ENCODE measurements at regions not wholly inside any gene's neighbourhood (a gene's known extent, or its start where the extent isn't known, plus 50 kb on each side); places are given as distances from the start of the nearest gene placed in this dataset.

DNA sequence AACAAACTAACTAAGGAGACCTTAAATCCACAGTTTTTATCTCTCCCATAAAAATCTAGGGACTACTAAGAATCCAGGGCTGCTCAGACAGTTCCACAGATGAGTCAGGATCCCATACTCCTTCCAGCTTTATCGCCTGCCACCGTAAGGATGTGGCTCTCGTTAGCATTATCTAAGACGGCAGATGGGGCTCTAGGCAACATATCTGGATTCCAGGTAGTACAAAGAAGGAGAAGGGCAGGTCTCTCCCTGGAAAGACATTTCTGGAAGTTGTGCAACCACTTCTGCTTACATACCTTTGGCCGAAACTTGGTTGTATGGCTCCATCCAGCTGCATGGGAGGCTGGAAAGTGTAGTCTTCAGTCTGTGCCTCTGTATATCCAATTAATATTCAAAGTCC lies 149.4 kb downstream of the SP3 start:
- Histone ChIP-seq H2AFZ (ENCODE audit: low read length, unreplicated experiment) (no peak overlapping the region), H3K4me3 (ENCODE audit: low read depth, low read length) (no peak overlapping the region), H3K79me2 (ENCODE audit: control insufficient read depth, insufficient read depth, low read length, unreplicated experiment) (no peaks in the 10 kb centered on the region), H3K4me1 (ENCODE audit: control insufficient read depth, insufficient read depth, low read length, unreplicated experiment) (no peaks in the 10 kb centered on the region), H3K27me3 (ENCODE audit: insufficient read depth, low read length) (peaks cover 72% of the 10 kb centered on the region), H3K36me3 (ENCODE audit: insufficient read depth, low read length) (no peaks in the 10 kb centered on the region), H3K27ac (ENCODE audit: low read depth, low read length) (no peak overlapping the region)

DNA sequence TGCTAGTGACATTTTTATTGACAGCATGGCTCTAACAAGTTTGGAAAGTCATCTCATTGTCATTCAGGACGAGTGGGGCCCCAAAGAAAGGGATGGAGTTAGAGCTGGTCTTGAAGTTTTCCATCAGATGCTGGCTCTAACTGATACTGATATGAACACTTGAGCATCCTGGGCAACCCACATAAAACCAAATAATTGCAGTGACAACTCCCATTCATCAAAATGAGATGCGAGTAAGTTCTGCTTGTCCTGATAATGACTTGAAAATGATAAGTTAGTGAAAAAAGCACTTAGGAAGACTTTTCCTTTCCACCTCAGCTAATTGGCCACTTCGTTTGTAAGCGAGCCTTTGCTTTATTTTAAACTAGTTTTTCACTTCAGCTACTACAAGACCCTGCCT lies 147.6 kb downstream of the SP3 start:
- H3K79me2 ChIP-seq (ENCODE audit: control insufficient read depth, insufficient read depth, low read length, unreplicated experiment): no peaks in the 10 kb centered on the region
- H2AFZ ChIP-seq (ENCODE audit: low read length, unreplicated experiment): no peak overlapping the region
- no peak overlapping the region for H3K27ac ChIP-seq (ENCODE audit: low read depth, low read length)
- H3K27me3 ChIP-seq (ENCODE audit: insufficient read depth, low read length): peaks cover 85% of the 10 kb centered on the region
- no peaks in the 10 kb centered on the region for H3K4me1 ChIP-seq (ENCODE audit: control insufficient read depth, insufficient read depth, low read length, unreplicated experiment)
- no peaks in the 10 kb centered on the region for H3K36me3 ChIP-seq (ENCODE audit: insufficient read depth, low read length)
- no peak overlapping the region for H3K4me3 ChIP-seq (ENCODE audit: low read depth, low read length)

DNA sequence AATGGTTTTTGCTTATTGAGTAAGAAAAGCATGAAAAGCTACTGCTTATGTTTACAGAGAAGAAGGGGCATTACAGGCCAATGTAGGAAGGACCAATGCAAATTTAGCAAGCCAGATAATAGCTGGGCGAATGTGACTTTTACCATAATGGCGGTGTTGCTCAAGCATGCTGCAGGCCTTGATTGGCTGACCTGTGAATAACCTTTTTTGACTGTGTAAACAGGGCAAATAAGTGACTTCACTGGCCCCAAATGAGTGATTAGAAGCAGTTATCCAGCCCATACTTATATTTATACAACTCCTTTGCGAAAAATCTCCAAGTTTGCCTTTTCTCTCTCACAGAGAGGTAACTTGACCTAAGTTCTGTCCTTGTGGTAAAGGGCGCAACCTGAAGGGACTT lies 146.9 kb downstream of the SP3 start:
- Histone ChIP-seq H3K27ac (ENCODE audit: low read depth, low read length) (no peak overlapping the region), H3K36me3 (ENCODE audit: insufficient read depth, low read length) (no peaks in the 10 kb centered on the region), H3K4me1 (ENCODE audit: control insufficient read depth, insufficient read depth, low read length, unreplicated experiment) (no peaks in the 10 kb centered on the region), H3K27me3 (ENCODE audit: insufficient read depth, low read length) (peaks cover 84% of the 10 kb centered on the region), H3K79me2 (ENCODE audit: control insufficient read depth, insufficient read depth, low read length, unreplicated experiment) (no peaks in the 10 kb centered on the region), H2AFZ (ENCODE audit: low read length, unreplicated experiment) (no peak overlapping the region), H3K4me3 (ENCODE audit: low read depth, low read length) (no peak overlapping the region)

DNA sequence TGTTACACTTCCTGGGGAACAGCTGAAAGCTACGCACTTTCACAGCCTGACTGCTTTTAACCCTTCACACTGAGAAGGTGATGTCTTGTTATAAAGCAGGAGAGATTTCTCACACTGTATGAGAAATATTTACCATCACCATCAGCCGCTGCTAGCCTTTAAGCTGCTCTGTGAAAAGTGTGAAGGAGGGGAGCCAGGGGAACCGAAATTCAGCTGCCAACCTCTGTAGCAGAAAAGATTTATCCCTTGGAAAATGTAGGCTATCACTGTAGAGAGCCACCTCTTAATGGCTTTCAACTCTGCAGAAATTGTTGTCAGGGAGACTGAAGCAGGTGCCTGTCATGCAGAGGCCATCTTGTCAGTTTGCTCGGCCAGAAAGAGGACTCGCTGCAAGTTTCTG lies 145.3 kb downstream of the SP3 start:
- Histone ChIP-seq H3K27me3 (ENCODE audit: insufficient read depth, low read length) (peaks cover 85% of the 10 kb centered on the region), H2AFZ (ENCODE audit: low read length, unreplicated experiment) (no peak overlapping the region), H3K79me2 (ENCODE audit: control insufficient read depth, insufficient read depth, low read length, unreplicated experiment) (no peaks in the 10 kb centered on the region), H3K4me1 (ENCODE audit: control insufficient read depth, insufficient read depth, low read length, unreplicated experiment) (no peaks in the 10 kb centered on the region), H3K36me3 (ENCODE audit: insufficient read depth, low read length) (no peaks in the 10 kb centered on the region), H3K27ac (ENCODE audit: low read depth, low read length) (no peak overlapping the region), H3K4me3 (ENCODE audit: low read depth, low read length) (no peak overlapping the region)

- no peak overlapping the region for H2AFZ ChIP-seq (ENCODE audit: low read length, unreplicated experiment)
- H3K4me1 ChIP-seq (ENCODE audit: control insufficient read depth, insufficient read depth, low read length, unreplicated experiment): no peaks in the 10 kb centered on the region
- no peak overlapping the region for H3K27ac ChIP-seq (ENCODE audit: low read depth, low read length)
- H3K27me3 ChIP-seq (ENCODE audit: insufficient read depth, low read length): peaks cover 72% of the 10 kb centered on the region
- H3K79me2 ChIP-seq (ENCODE audit: control insufficient read depth, insufficient read depth, low read length, unreplicated experiment): no peaks in the 10 kb centered on the region
- no peaks in the 10 kb centered on the region for H3K36me3 ChIP-seq (ENCODE audit: insufficient read depth, low read length)
- H3K4me3 ChIP-seq (ENCODE audit: low read depth, low read length): no peak overlapping the region
Measured at GRCh38 chr2:173821451-173821850, 143.7 kb downstream of the SP3 start.

DNA sequence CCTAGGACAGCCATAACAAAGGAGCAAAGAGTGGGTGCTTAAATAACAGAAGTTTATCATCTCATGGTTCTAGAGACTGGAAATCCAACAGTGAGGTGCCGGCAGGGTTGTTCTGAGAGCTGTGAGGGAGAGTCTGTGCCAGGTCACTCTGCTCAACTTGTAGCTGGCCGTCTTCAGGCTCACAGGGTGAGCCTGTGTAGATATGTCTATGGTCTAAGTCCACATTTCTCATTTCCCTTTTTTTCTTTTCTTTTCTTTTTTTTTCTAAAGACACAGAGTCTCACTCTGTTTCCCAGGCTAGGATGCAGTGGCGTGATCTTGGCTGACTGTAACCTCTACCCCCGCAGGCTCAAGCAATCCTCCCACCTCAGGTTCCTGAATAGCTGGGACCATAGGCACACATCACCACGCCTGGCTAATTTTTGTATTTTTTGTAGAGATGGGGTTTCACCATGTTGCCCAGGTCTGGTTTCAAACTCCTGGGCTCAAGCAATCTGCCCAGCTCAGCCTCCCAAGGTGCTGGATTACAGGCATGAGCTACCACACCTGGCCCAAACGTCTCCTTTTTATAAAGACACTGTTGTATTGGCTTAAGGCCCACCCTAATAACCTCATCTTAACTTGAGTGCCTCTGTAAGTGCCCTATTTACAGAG lies 142.2 kb downstream of the SP3 start:
- H3K27me3 ChIP-seq (ENCODE audit: insufficient read depth, low read length): peaks cover 58% of the 10 kb centered on the region

DNA sequence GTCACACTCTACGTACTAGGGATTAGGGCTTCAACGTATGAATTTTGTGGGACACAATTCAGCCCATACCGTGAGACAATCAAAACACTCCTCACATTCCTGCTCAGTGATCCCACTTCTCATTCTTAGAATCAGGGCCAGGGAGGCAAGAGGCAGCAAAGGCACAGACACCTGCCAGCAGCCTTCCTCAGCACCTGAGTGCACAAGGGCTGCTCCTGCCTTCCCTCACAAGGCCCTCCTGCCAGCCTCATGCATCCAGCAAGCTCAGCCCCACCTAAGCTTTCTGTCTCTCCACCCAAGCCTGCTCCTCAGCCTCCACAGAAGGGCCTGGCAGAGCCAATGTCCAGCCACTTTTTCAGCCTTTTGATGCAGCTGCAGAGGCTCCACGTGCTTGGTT lies 141.6 kb downstream of the SP3 start:
- Histone ChIP-seq H3K27me3 (ENCODE audit: insufficient read depth, low read length) (peaks cover 57% of the 10 kb centered on the region), H2AFZ (ENCODE audit: low read length, unreplicated experiment) (no peak overlapping the region), H3K4me3 (ENCODE audit: low read depth, low read length) (no peak overlapping the region), H3K79me2 (ENCODE audit: control insufficient read depth, insufficient read depth, low read length, unreplicated experiment) (no peaks in the 10 kb centered on the region), H3K36me3 (ENCODE audit: insufficient read depth, low read length) (no peaks in the 10 kb centered on the region), H3K4me1 (ENCODE audit: control insufficient read depth, insufficient read depth, low read length, unreplicated experiment) (peaks cover under 1% of the 10 kb centered on the region), H3K27ac (ENCODE audit: low read depth, low read length) (no peak overlapping the region)

More for the DNA sequence above, 142.2 kb downstream of the SP3 start:
- Histone ChIP-seq H2AFZ (ENCODE audit: low read length, unreplicated experiment) (no peak overlapping the region), H3K36me3 (ENCODE audit: insufficient read depth, low read length) (no peaks in the 10 kb centered on the region), H3K4me1 (ENCODE audit: control insufficient read depth, insufficient read depth, low read length, unreplicated experiment) (no peaks in the 10 kb centered on the region), H3K27ac (ENCODE audit: low read depth, low read length) (no peak overlapping the region), H3K4me3 (ENCODE audit: low read depth, low read length) (no peak overlapping the region), H3K79me2 (ENCODE audit: control insufficient read depth, insufficient read depth, low read length, unreplicated experiment) (no peaks in the 10 kb centered on the region)

DNA sequence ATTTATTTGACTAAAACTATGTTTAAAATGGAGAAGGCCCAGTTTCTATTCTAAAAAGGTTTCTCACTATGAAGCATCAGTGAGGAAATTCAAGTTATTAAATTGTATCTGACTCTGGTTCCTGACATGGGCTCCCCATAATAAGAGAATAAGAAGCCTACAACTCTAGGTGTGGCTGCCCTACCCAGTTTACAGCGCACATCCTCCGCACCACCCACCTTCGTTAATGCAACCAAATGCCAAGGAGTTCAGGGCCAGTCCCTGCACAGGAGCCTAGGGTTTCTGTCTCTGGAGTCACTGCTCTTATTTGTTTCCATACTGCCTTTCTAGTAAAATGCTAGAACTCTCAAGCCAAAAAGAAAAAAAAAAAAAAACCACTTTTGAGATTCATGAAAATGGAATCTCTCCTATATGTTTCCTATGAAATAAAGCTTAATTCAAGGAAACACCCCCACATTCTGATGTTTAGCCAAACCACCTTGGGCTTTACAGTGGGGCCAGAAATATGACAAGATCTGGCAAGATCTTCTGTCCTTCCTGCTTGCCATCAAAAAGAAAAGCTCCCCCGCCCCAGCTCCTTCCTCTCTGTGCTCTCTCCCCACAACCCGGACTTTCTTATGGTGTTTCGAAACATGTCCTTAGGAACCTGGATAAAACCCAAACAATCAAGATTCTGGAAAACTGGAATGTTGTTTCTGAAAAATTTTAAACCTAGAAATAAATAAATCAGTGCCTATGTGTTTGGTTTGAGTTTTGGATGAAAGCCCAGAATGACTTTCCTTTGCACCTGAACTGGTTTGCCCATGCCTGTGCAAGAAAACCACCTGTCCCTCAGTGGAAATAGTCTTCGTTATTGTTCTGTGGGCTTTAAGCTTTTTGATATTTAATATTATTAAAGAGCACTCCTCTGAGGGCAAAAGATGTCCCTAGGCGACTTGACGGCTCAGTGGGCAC lies 136.7 kb downstream of the SP3 start:
- Histone ChIP-seq H3K36me3 (ENCODE audit: insufficient read depth, low read length) (no peaks in the 10 kb centered on the region), H3K4me1 (ENCODE audit: control insufficient read depth, insufficient read depth, low read length, unreplicated experiment) (peaks cover 30% of the 10 kb centered on the region), H2AFZ (ENCODE audit: low read length, unreplicated experiment) (no peak overlapping the region), H3K27ac (ENCODE audit: low read depth, low read length) (no peak overlapping the region), H3K4me3 (ENCODE audit: low read depth, low read length) (no peak overlapping the region), H3K79me2 (ENCODE audit: control insufficient read depth, insufficient read depth, low read length, unreplicated experiment) (no peaks in the 10 kb centered on the region), H3K27me3 (ENCODE audit: insufficient read depth, low read length) (peaks cover 9% of the 10 kb centered on the region; the same call in 1 of the 2 replicates)

- Histone ChIP-seq H3K4me3 (ENCODE audit: low read depth, low read length) (no peak overlapping the region), H3K4me1 (ENCODE audit: control insufficient read depth, insufficient read depth, low read length, unreplicated experiment) (peaks cover 30% of the 10 kb centered on the region), H3K27ac (ENCODE audit: low read depth, low read length) (no peak overlapping the region), H2AFZ (ENCODE audit: low read length, unreplicated experiment) (no peak overlapping the region), H3K79me2 (ENCODE audit: control insufficient read depth, insufficient read depth, low read length, unreplicated experiment) (no peaks in the 10 kb centered on the region), H3K36me3 (ENCODE audit: insufficient read depth, low read length) (no peaks in the 10 kb centered on the region), H3K27me3 (ENCODE audit: insufficient read depth, low read length) (no peaks in the 10 kb centered on the region)
Measured at GRCh38 chr2:173829727-173830126, 135.4 kb downstream of the SP3 start.

DNA sequence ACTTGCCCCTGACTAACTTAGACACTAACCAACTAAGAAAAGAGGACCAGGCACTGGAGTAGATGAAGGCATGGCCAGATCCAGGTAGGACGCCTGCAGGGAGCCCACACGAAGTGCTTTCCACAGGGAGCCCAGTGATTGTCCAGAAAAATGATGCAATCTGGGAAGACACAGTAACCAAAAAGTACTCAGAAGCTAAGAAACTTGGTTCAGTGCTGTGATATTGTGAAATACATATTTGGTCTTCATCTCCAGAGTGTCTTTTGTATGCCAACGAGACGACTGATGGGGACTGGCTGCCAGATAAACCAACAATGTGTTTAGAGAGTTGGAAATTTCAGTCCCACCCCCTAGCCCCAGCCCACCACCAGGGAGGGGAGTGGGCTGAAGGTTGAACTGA lies 135.0 kb downstream of the SP3 start:
- Histone ChIP-seq H3K27ac (ENCODE audit: low read depth, low read length) (no peak overlapping the region), H3K27me3 (ENCODE audit: insufficient read depth, low read length) (no peaks in the 10 kb centered on the region), H3K4me3 (ENCODE audit: low read depth, low read length) (no peak overlapping the region), H3K79me2 (ENCODE audit: control insufficient read depth, insufficient read depth, low read length, unreplicated experiment) (no peaks in the 10 kb centered on the region), H3K36me3 (ENCODE audit: insufficient read depth, low read length) (no peaks in the 10 kb centered on the region), H2AFZ (ENCODE audit: low read length, unreplicated experiment) (no peak overlapping the region), H3K4me1 (ENCODE audit: control insufficient read depth, insufficient read depth, low read length, unreplicated experiment) (peaks cover 30% of the 10 kb centered on the region)
